HCT116 (cell line): ENCODE measurements at regions not wholly inside any gene's neighbourhood (a gene's known extent, or its start where the extent isn't known, plus 50 kb on each side); places are given as distances from the start of the nearest gene placed in this dataset.

Source experiments
- CTCF ChIP-seq, 3 experiments: fragments of 200-600 bp in 1 of 3; sonication (generic) in 1 of 3; IDR thresholded peaks in 2 of 3; conservative IDR thresholded peaks in 1 of 3; 2 replicates each; pipeline ENCODE4 v1.5.1; 2012 to 2017; ENCODE audit warnings: low read depth in 2 of 3, low read length in 2 of 3, antibody characterized with exemption in 1 of 3, borderline replicate concordance in 1 of 3, control low read depth in 1 of 3, mild to moderate bottlenecking in 1 of 3, mixed read lengths in 1 of 3, mixed run types in 1 of 3, moderate library complexity in 1 of 3; ENCODE audit not compliant: insufficient read depth in 1 of 3
- EGR1 ChIP-seq: IDR thresholded peaks from 2 replicates; pipeline ENCODE4 v1.6.1; 2012; ENCODE audit warnings: low read depth
- JUND ChIP-seq: IDR thresholded peaks from 2 replicates; pipeline ENCODE4 v1.6.1; 2012
- POLR2A ChIP-seq: IDR thresholded peaks from 2 replicates; pipeline ENCODE4 v1.7.0; 2011; ENCODE audit warnings: borderline replicate concordance; ENCODE audit not compliant: insufficient read depth, insufficient read length; ENCODE audit errors: extremely low read depth
- POLR2AphosphoS5 ChIP-seq: IDR thresholded peaks from 2 replicates; pipeline ENCODE4 v1.6.1; 2011; ENCODE audit warnings: mild to moderate bottlenecking, low read depth, low read length, moderate library complexity
- REST ChIP-seq: IDR thresholded peaks from 2 replicates; pipeline ENCODE4 v1.6.1; 2012; ENCODE audit warnings: low read depth
- ZBTB33 ChIP-seq: IDR thresholded peaks from 2 replicates; pipeline ENCODE4 v1.6.1; 2011; ENCODE audit warnings: mild to moderate bottlenecking, low read length, moderate library complexity; ENCODE audit not compliant: insufficient replicate concordance; ENCODE audit errors: extremely low read depth

- TF ChIP-seq JUND, result no peak
- no peak for TF ChIP-seq EGR1
- no peak for TF ChIP-seq CTCF (IDR thresholded peaks at IDR 0.05 in 2 of 3, conservative IDR thresholded peaks at IDR 0.05 in 1 of 3; ENCODE audit: borderline replicate concordance in 1 of 3, insufficient read depth in 1 of 3, low read depth in 2 of 3, low read length in 2 of 3)
- no peak for TF ChIP-seq ZBTB33
- TF ChIP-seq POLR2AphosphoS5, result no peak
- no peak for TF ChIP-seq POLR2A
- no peak for TF ChIP-seq REST
These were observed 130.4 kb upstream of the SMLR1 start for GRCh38 chr6:130696806-130697205.
